ENCODE measurements at regions not wholly inside any gene's neighbourhood (a gene's known extent, or its start where the extent isn't known, plus 50 kb on each side); places are given as distances from the start of the nearest gene placed in this dataset.

- ATAC-seq (ENCODE audit: low FRiP score) (no peak), DNase-seq (ENCODE audit: low spot score) (no peak)
- TF ChIP-seq CTCF (IDR thresholded peaks at IDR 0.05): no peak
Observed at GRCh38 chr22:47814474-47814873, 1052.0 kb downstream of the TBC1D22A start.

GRCh38 chr22:47813661-47814060, 1051.2 kb downstream of the TBC1D22A start:
- no peak for ATAC-seq (ENCODE audit: low FRiP score)
- DNase-seq (ENCODE audit: low spot score): no peak
- TF ChIP-seq CTCF (IDR thresholded peaks at IDR 0.05): no peak

- DNase-seq (ENCODE audit: low spot score) (no peak), ATAC-seq (ENCODE audit: low FRiP score) (no peak)
- TF ChIP-seq CTCF (IDR thresholded peaks at IDR 0.05): no peak
Observed at GRCh38 chr22:47811971-47812370, 1049.5 kb downstream of the TBC1D22A start.

GRCh38 chr22:47810505-47811500, 1048.4 kb downstream of the TBC1D22A start:
- DNase-seq (ENCODE audit: low spot score) (no peak), ATAC-seq (ENCODE audit: low FRiP score) (no peak)

GRCh38 chr22:47808886-47809620, 1046.6 kb downstream of the TBC1D22A start:
- no peak for DNase-seq (ENCODE audit: low spot score)
- ATAC-seq (ENCODE audit: low FRiP score): no peak
- no peak for TF ChIP-seq CTCF (IDR thresholded peaks at IDR 0.05)

More at GRCh38 chr22:47810505-47811500, 1048.4 kb downstream of the TBC1D22A start:
- TF ChIP-seq CTCF (IDR thresholded peaks at IDR 0.05): no peak

- ATAC-seq (ENCODE audit: low FRiP score) (no peak), DNase-seq (ENCODE audit: low spot score) (no peak)
- TF ChIP-seq CTCF (IDR thresholded peaks at IDR 0.05): no peak
Observed at GRCh38 chr22:47808236-47808635, 1045.8 kb downstream of the TBC1D22A start.

All from omental fat pad (tissue), 3 donors.